Pons (tissue), 1 donor: ENCODE measurements at regions not wholly inside any gene's neighbourhood (a gene's known extent, or its start where the extent isn't known, plus 50 kb on each side); places are given as distances from the start of the nearest gene placed in this dataset.

Source experiments
- DNase-seq: peaks from one replicate; pipeline ENCODE4 v3.0.0-alpha.2; 2016; ENCODE audit warnings: low spot score

DNA sequence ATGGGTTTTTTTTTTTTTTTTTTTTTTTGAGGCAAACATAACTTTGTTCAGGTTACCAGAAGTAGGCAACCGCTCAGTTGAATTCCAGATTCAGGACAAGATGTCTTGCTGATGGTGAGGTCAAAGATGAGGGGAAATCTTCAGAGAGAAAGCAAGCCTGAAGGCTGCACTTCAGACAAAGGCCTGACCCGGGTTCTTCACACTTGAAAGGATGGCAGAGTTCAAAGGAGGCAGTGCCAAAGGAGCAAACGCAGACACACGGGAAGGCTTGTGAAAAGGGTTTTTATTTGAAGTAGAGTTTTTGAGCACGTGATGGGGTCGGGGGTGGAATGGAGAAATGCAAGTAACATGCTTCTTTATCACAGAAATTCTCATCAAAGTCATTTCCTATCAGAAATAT lies 960.2 kb upstream of the EEF2KMT start:
- DNase-seq, result no peak

DNA sequence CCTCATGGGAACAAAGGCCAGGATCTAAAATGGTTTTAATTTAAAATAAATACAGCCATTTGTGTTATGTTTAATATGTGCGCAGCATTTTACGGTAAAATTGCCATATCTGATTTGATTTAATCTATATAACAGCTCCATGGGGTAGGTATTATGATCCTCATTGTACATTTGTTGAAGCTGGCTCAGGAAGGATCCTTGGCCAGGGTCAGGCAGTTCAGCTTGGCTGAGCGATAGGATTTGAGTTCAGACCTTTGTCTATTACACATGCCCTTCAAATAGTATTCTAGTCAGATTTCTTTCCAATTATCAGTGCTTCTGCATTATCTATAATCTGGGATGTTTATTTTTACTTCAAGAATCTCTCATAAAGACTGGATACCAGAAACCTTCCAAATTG lies 950.4 kb upstream of the EEF2KMT start:
- DNase-seq, result no peak

DNA sequence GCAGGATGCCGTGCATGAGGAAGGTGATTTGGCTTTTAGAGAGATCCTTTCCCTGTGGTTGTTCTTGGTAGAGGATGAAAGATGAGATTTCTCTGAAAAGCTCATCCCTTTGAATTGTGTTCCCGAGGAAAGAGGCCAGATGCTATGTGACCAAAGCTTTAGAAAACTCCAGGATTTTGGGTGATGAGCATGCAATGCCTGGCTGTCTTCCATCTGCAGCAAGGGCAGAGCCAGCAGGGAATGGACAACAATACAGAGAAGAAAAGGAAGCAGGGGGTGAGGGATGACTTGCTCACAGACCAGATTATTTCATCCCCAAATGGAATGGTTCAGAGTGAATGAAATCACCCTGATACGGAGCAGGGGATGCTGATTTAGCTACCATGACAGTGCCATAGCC lies 949.7 kb upstream of the EEF2KMT start:
- no peak for DNase-seq

DNA sequence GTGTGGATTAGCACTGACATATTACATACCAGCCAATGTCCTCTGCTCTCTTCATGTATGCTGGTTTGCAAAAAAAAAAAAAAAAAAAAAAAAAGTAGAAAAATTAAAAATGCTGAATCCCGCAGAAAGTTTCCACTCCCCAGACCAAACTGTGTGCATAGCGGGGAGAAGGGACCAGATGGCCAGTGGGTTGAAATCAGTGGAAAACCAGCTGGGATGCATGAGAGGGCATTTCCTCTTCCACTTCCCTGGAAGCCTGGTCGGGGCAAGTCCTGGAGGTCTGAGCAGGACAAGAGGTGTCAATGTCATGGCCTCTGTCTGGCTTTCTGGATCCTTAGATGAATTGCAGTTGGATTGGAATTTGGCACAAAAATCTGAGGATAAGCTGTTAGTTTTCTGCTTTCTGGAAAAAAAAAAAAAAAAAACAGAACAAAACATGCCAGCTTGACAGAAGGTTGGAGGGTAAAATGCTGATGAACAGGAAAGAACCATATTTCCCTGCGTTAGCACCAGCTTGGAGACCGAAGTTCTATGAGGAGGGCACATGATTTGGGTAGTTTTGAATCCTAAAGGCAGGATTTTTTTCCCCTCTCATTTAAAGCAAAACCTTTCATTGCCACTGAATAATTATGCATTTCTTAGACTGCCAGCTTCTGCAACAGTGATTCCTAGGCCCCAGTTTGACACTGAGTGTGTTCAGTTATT lies 941.5 kb upstream of the EEF2KMT start:
- DNase-seq, result no peak

DNA sequence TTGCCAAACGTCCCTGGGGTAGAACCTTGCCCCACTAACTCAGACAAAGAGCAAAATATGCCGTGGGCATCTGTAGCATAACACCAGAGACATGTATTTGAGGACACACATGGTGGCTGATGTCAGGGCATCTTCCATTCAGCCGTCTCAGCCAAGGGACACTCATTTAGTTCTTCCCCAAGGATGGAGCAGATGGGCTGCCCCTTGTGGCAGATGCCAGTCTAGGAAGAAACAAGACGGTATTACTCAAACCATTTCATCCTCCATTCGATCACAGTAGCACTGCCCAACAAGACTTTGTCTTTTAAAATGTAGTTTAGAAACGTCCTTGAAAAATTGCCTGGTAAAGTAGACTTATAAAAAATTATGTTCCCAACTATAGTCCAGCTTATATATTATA lies 937.6 kb upstream of the EEF2KMT start:
- DNase-seq, result no peak

DNA sequence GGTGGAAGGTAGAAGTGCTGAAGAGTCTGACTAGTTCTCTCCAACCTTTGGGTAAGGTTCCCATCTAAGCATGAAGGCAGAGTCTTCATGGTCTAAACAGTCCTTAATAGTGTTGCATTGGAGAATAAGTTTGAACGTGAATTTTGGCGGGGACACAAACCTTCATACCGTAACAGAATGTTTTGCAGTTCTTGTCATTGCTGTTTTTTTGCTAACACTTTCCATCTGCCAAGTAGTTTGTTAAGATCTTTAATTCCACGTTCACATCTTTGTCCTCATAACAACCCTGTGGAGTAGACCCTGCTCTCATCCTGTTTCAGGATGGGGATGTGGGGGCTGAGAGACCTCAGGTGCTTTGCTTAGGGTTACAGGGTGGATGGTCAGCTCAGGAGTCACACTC lies 936.9 kb upstream of the EEF2KMT start:
- no peak for DNase-seq

DNA sequence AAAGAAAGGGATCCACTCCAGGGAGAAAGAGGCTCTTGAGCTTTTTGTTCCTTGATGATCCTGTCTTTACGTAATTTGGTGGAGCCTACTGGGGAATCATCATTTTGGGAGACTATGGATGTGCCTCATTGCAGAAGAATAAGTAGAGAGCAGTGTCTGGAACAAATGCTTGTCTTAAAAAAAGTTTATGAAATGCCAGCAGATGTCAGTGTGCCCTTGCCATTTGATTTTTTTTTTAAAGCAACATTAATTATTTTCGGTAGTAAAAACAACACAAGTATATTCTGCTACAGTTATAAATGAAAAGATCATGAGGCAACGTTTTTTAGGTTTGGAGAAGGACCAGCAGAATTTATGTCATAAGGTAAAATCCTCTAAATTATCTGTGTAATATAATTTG lies 934.8 kb upstream of the EEF2KMT start:
- peak; percentile 54 for DNase-seq

DNA sequence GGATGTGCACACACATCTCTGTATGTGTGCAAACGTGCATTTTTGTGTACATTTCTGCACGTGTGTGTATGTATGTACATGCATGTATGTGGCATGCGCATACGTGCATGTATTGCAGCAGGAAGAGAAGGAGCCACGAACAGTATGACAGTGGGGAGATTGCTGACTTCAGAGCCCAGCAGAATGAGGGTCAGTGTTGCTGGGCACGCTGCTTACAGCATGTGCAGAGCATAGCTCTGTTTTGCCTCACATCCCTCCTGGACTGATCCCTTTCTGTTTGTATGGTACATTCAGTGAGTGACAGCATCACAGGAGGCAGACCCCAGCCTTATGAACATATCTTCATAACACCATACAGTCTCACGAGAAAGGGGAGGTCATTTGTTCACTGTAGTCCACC lies 934.0 kb upstream of the EEF2KMT start:
- no peak for DNase-seq

DNA sequence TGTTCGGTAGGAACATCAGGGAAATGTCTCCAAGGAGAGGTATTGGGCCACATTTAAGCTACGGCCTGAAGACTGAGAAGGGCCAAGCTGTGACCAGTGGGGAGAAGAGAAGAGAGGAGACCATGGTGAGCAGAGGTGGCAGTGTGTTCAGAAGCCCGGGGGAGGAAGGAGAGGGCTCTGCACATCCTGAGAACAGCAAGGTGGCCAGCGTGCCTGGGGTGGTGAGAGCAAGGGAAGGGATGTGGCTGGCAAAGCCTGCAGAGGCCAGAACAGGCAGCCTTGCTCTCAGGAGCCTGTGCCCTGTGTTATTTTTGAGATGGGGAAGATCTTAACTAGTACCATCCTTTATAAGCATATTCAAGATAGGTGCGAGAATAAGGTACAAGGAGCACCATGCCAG lies 933.5 kb upstream of the EEF2KMT start:
- DNase-seq, result no peak

DNA sequence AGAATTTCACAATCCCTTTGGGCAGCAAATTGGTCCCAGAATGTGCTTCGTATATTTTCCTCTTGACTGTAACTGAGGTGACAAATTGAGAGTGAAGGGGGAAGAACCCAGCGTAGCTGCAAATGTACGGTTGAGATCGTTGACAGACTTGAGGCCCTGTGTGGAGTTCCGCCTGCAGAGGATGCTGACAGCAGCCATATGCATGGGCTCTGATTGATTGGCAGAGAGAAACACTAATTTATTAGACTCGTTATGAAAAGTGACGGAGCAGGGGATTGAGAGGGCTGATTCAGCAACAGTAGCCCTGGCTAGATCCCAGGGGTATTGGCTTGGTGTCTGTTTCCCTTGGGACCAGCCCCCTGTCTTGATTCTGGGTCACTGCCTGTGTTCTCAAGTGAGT lies 930.1 kb upstream of the EEF2KMT start:
- no peak for DNase-seq

DNA sequence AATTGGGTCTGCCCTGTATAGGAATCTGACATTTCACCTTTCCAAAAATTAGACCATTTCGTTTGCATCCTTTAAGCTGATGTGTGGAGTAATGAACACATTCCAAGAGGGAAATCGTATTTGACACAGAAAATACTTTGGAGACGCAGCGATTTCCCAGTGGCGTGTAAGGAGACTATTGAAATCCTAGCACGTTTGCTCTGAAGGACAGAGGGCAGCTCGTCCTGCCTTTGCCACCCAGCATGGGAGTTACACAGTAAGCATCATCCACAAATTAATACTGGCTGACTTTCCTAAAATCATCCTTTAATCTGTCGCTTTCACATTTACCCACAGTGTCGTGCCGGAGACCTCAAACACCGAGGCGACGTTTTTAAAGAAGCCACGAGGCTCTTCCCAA lies 925.9 kb upstream of the EEF2KMT start:
- no peak for DNase-seq

DNA sequence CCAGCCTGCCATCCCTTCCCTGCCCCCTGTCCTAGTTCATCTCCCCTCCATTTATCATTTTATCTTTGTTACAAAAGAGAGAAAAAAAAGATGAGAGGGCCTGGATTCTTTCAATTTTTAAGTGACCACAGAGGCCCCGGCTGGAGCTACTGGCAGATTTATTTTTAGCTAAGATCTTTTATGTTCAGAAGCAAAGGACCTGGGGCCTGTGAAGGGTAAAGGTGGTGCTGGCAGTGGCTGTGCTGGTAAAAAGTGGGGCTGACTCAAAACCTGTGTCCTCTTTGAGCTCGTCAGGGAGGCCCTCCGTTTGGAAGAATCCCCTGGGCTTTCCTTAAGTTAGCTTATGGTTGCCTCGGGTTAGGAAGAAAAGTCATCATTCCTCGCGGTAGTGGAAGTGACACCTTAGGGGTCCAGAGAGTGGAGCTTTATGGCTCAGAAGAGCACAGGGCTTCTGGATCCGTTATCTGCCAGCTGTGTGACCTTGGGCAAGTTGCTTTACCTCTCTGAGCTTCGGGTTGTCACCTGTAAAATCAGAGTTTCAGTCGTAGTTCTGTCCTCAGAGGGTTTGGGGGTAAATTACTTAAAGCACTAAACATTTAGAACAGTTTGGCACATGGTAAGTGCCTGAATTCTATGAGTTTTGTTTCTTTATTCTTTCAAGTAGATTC lies 923.8 kb upstream of the EEF2KMT start:
- DNase-seq, result no peak

DNA sequence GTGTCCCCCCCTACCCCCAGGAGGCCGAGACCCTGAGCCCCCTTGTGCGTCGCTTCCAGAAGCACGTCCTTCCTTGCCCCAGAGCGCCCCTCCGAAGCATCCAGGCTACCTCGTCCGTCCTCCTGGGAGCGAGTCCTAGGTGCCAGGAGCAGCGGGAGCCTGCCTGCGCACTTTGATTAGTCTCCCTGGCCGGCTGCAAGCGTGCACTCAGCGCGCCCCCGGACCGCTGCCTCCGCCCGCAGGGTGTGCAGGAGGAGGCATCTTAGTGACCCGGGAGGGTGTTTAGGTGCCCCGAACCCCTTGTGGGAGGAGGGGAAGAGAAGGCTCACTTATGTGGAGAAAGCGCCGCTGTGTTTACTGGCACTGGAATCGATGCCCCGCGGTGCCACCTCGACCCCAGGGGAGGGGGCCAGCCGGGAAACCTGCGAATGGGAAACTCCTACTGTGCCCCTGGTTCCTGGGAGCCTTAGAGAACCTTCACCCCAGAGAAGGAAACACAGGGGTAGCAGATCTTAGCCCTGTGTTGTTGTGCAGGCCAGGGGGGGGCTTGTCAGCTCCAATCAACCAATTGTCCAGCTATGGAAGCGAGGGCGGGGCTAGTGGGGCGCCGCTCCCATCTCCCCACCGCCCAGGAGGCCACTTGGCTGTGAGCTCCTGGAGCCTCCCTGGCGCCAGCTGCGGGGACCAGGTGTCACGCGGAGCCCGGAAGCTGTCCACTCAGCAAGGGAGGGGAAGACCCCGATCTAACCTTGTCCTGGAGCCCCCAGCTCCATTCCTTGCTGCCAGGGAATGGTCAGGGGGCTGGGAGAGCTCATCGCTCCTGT lies 922.8 kb upstream of the EEF2KMT start:
- no peak for DNase-seq

DNA sequence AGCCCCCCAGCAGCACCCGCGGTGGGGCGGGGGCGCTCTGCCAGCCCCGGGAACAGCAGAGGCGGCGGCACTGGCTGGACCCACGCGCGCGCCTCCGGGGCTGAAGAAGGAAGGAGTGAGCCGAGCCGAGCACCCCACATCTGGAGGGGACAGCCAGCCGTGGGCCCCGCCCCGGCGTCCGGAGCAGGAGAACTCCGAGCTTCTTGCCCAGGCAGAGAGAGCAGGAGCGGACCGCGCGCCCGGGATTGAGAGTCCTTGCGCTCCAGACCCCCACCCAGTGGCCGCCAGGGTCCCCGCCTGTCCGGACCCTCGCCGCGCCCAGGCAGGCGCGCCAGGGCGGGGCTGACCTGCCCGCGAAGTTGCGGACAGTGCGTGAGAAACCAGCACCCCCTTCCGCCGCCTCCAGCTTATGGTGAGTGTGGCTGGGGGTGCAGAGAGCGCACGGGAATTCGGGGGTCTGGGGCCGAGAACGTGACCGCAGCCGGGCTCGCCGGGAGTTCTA lies 921.9 kb upstream of the EEF2KMT start:
- no peak for DNase-seq

DNA sequence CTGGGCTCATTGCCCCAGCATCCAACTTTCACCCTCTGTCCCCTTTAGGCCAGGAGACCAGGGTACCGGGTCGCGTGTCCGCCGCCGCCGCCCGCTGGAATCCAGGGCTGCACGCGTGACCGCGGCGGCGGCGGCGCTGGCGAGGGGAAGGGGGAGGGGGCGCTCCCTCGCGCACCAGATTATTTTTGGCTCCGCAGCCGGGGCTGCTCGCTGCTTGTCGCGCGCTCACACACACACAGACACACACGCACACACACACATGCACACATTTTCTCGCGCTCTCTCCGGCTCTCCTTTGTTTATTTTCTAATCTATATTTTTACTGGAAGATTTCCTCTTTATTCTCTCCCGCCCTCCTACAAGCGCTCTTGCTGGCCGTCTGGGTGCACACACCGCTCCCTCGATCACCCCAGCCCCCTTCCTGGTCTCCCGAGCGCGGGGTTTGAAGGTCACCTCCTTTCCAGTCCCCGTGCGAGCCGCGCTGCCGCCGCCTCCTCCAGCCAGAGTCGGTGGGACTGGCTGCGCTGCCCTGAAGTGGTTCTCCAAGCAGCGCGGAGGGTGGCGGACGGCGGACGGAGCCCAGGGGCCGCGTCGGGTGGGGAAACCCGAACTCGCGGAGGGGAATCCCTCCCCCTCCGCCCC lies 921.4 kb upstream of the EEF2KMT start:
- DNase-seq, result no peak

DNA sequence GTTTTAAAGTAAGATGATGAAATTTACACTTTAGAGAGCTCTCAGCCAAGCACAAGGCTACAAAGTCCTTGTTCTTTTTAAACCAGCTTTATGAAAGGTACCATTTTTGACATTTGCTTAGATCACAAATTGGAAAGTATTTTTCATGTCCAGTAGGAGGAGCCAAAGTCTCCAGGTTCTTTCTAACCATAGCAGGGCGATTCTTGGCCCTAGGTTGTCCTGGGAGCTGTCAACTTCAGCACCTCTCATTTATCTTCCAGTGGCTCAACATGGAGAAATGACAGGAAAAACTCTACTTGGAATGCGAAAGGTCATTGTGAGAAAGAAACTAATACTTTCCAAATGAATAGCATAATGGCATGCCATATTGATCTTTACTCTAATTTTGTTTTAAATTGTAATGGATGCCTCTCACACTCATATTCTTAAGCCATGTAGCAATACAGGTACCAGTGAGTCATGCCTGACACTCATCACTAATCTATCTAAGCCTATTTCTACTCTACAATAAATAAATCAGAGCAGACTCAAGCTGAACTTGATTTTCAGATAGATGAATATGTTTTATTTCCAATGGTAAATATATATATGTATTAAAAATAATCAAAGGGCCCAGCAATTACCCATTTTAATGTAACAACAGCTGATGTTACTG lies 919.1 kb upstream of the EEF2KMT start:
- no peak for DNase-seq

DNA sequence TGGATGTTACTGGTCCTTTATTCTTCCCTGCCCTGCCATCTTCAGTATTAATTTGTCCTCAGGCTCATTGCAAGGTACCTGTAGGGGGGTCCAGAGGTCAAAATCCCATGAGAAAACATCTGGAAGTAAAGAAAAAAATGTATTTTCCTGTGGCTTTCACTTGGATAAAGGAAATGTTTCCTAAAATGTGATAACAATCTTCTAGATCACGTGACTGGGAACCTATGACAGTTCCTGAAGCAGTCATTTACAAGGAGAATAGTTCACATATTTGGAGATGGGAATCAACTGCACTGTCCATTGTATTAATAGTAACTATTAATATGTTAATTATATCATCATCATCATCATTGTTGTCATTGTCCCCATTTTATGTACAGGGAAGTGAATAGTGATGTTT lies 915.1 kb upstream of the EEF2KMT start:
- no peak for DNase-seq

DNA sequence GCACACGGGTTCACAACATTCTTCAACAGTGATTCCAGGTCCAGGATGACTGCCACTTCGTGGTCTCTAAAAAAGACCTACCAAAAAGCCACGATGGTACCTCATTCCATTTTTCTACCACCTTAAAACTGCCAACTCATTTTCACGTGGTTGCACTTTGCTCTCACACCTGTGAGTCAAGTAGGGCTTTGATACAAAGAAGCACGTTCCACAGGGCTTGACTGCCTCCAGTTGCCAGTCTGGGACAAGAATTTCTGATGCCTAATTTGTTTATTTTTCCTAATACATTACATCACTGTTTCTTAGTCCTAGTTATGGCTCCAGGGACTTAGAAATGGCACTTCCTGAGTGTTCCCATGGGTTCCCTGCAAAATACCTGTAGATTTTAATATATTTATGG lies 911.6 kb upstream of the EEF2KMT start:
- DNase-seq, result no peak

DNA sequence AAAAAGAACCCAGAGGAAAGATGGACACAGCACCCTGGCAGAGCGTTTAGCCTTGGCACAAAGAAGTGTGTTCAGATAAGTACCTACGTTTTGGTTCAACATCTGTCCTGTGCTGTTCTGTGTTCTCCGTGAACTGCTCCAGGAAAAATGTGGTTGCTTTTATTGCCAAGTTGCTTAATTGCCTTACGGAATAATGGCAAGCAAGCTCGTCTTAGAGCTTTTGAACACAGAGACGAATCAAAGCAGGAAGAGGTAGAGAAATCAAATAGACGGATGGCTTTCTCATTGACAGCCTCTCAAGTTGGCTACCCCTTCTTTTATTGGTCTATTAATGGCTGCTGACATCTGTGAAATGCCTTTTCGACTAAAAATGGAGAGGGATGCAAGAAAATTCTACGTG lies 911.1 kb upstream of the EEF2KMT start:
- DNase-seq, result no peak

DNA sequence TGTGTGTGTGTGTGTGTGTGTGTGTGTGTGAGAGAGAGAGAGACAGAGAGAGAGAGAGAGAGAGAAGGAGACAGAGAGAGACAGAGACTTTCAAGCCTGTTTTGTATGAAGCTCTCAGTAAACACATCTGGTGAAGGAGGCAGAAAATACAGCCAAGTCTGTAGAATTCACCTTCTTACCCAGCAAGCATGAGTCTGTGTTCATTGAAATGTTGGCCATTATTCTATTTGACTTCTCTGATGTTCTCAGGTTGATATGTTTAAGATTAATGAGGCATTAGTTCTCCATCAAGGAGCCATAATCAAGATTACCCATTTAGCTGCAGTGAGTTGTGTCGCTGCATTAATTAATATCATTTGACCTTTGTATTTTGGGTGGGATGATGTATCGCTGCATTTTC lies 895.8 kb upstream of the EEF2KMT start:
- no peak for DNase-seq

DNA sequence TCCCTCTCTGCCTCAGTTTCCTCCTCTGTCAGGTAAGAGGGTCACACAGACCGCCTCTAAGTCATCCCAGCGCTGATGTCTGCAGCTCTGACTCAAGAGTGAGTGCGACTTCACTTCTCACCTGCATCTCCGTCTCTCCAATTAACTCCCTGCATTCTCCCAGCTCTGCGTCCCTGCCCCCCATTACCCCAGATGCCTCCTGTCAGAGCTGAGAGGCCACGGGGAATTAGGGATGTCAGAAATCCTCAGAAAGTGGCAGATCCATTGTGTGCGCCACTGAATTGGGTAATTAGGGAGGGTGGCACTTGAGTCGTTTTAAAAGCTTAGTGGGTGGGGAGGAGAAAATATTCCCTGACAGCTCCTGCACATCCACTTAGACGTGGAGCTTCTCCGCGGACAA lies 885.4 kb upstream of the EEF2KMT start:
- DNase-seq, result no peak
